PC-9 (cell line): ENCODE measurements at regions not wholly inside any gene's neighbourhood (a gene's known extent, or its start where the extent isn't known, plus 50 kb on each side); places are given as distances from the start of the nearest gene placed in this dataset.

Source experiments
- CTCF ChIP-seq: fragments of 200-600 bp; sonication (generic); conservative IDR thresholded peaks from 2 replicates; pipeline ENCODE4 v1.6.1; 2017; ENCODE audit warnings: mixed run types, antibody characterized with exemption, mild to moderate bottlenecking, moderate library complexity
- EZH2 ChIP-seq: fragments of 200-600 bp; sonication (generic); IDR thresholded peaks from 2 replicates; pipeline ENCODE4 v1.8.0; 2017; ENCODE audit warnings: antibody characterized with exemption, low read depth

GRCh38 chr12:28866296-28866695 is 282.8 kb upstream of the FAR2 start:
- no peak for TF ChIP-seq CTCF
- no peak for TF ChIP-seq EZH2
